ENCODE measurements at regions not wholly inside any gene's neighbourhood (a gene's known extent, or its start where the extent isn't known, plus 50 kb on each side); places are given as distances from the start of the nearest gene placed in this dataset.
"Not testable (repeated sequence)": the region's sequence is repeated elsewhere in the genome, so short reads cannot be mapped to it uniquely, and the experiment has no call there.

DNA sequence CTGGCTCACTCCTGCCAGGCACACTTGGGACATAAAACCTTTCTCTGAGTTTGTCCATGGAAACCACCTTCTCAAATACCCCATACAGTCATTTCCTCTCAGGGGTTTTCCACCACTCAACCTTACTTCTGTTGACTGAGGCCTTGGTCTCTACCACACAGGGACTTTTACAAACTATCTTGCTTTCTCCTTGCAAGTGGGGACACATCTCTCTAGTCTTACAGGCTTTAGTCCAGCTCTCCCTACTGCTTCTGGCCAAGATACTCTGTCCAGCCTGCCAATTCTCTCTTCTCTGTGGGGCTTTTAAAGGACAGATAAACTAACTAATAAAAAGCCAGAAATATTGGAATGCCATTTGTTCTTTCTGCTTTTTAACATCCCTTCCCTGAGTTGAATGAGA is 510.8 kb downstream of the TTLL7 start:
- TF ChIP-seq POLR2A (IDR thresholded peaks at IDR 0.05), result not testable (repeated sequence)
- TF ChIP-seq, protein P1, sequence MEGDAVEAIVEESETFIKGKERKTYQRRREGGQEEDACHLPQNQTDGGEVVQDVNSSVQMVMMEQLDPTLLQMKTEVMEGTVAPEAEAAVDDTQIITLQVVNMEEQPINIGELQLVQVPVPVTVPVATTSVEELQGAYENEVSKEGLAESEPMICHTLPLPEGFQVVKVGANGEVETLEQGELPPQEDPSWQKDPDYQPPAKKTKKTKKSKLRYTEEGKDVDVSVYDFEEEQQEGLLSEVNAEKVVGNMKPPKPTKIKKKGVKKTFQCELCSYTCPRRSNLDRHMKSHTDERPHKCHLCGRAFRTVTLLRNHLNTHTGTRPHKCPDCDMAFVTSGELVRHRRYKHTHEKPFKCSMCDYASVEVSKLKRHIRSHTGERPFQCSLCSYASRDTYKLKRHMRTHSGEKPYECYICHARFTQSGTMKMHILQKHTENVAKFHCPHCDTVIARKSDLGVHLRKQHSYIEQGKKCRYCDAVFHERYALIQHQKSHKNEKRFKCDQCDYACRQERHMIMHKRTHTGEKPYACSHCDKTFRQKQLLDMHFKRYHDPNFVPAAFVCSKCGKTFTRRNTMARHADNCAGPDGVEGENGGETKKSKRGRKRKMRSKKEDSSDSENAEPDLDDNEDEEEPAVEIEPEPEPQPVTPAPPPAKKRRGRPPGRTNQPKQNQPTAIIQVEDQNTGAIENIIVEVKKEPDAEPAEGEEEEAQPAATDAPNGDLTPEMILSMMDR (IDR thresholded peaks at IDR 0.05), result not testable (repeated sequence)

Measured in right lobe of liver (tissue), 4 donors.